B cell (primary cell): ENCODE measurements at regions not wholly inside any gene's neighbourhood (a gene's known extent, or its start where the extent isn't known, plus 50 kb on each side); places are given as distances from the start of the nearest gene placed in this dataset.

Experiments used
- ATAC-seq: fragments of 200-7000 bp; cut with Tn5 transposase; one replicate; pipeline ENCODE4 v1.10.0; 2021; ENCODE audit warnings: low read depth, mild to moderate bottlenecking, moderate number of reproducible peaks, moderate library complexity
- CTCF ChIA-PET: fragments of 350-600 bp; sonication (Branson Sonifier 250); formaldehyde crosslinking; loops from one replicate; lab custom pipeline; 2021; ENCODE audit warnings: antibody characterized with exemption, inconsistent platforms; lab: Charles Lee
- POLR2A ChIA-PET: fragments of 350-600 bp; sonication (Branson Sonifier 250); formaldehyde crosslinking; loops from one replicate; lab custom pipeline; 2021; ENCODE audit warnings: antibody characterized with exemption; lab: Charles Lee
- DNase-seq: peaks from one replicate; pipeline ENCODE4 v3.0.0; 2013
- H2AFZ ChIP-seq: 2 replicates; pipeline ENCODE4 v1.6.1; 2012; ENCODE audit warnings: mild to moderate bottlenecking, low read depth, low read length; ENCODE audit not compliant: insufficient read depth, poor library complexity, severe bottlenecking
- H3K27ac ChIP-seq, 2 donors: 1 replicate in 1 of 2; 2 replicates in 1 of 2; pipeline ENCODE4 v1.5.1; 2012 to 2013; ENCODE audit warnings: low read length in 2 of 2, mild to moderate bottlenecking in 2 of 2, moderate library complexity in 1 of 2
- H3K27me3 ChIP-seq, 4 experiments: fragments of 200-600 bp in 1 of 4; sonication (generic) in 1 of 4; replicated peaks in 1 of 4; 1 replicate in 2 of 4; 2 replicates in 2 of 4; pipeline versions ENCODE4 v1.6.1 to v1.7.0; 2013 to 2016; ENCODE audit warnings: low read length in 3 of 4, mild to moderate bottlenecking in 2 of 4, mixed read lengths in 1 of 4, moderate library complexity in 1 of 4; ENCODE audit not compliant: insufficient read depth in 4 of 4, control insufficient read depth in 3 of 4; ENCODE audit errors: control extremely low read depth in 1 of 4
- H3K36me3 ChIP-seq, 2 experiments: replicated peaks in 1 of 2; 1 replicate in 1 of 2; 2 replicates in 1 of 2; pipeline versions ENCODE4 v1.6.1 to v1.7.1; 2013; ENCODE audit warnings: low read length in 1 of 2; ENCODE audit not compliant: insufficient read depth in 2 of 2, control insufficient read depth in 1 of 2; ENCODE audit errors: control extremely low read depth in 1 of 2, extremely low read depth in 1 of 2
- H3K4me1 ChIP-seq, 2 donors: fragments of 200-600 bp in 1 of 2; sonication (generic) in 1 of 2; 1 replicate in 1 of 2; 2 replicates in 1 of 2; pipeline versions ENCODE4 v1.5.1 to v1.6.1; 2013 to 2017; ENCODE audit warnings: low read length in 2 of 2; ENCODE audit not compliant: control insufficient read depth in 2 of 2, insufficient read depth in 2 of 2
- H3K4me2 ChIP-seq: replicated peaks from 2 replicates; pipeline ENCODE3; 2012; ENCODE audit warnings: mild to moderate bottlenecking, low read depth, low read length; ENCODE audit not compliant: poor library complexity, severe bottlenecking
- H3K4me3 ChIP-seq, 5 experiments: fragments of 200-600 bp in 1 of 5; sonication (generic) in 1 of 5; 1 replicate in 3 of 5; 2 replicates in 2 of 5; pipeline versions ENCODE4 v1.5.1 to v1.7.0; 2011 to 2016; ENCODE audit warnings: low read length in 4 of 5, mild to moderate bottlenecking in 4 of 5, low read depth in 2 of 5, control low read depth in 1 of 5, moderate library complexity in 1 of 5; ENCODE audit not compliant: insufficient read depth in 1 of 5; ENCODE audit errors: control extremely low read depth in 1 of 5, extremely low read depth in 1 of 5
- H3K79me2 ChIP-seq: fragments of 200-600 bp; sonication (generic); one replicate; pipeline ENCODE4 v1.6.0; 2016; ENCODE audit warnings: low read length; ENCODE audit not compliant: control insufficient read depth, insufficient read depth
- H3K9ac ChIP-seq: fragments of 200-600 bp; sonication (generic); 2 replicates; pipeline ENCODE4 v1.6.1; 2017; ENCODE audit warnings: mild to moderate bottlenecking, low read length, moderate library complexity
- H3K9me3 ChIP-seq, 3 donors: one replicate each; pipeline versions ENCODE4 v1.6.1 to v1.7.1; 2013; ENCODE audit warnings: low read length in 2 of 3; ENCODE audit not compliant: control insufficient read depth in 2 of 3, insufficient read depth in 1 of 3; ENCODE audit errors: control extremely low read depth in 1 of 3
- H4K20me1 ChIP-seq: 2 replicates; pipeline ENCODE4 v1.6.0; 2012; ENCODE audit warnings: mild to moderate bottlenecking, low read length; ENCODE audit not compliant: insufficient read depth, control insufficient read depth, poor library complexity, severe bottlenecking
- H3K27ac Mint-ChIP-seq: one replicate; pipeline ENCODE4 v1.8.0; 2021; ENCODE audit warnings: mixed read lengths
- H3K27me3 Mint-ChIP-seq: one replicate; pipeline ENCODE4 v1.8.0; 2021; ENCODE audit warnings: mixed read lengths
- H3K4me1 Mint-ChIP-seq: one replicate; pipeline ENCODE4 v1.8.0; 2021; ENCODE audit warnings: mixed read lengths
- H3K4me3 Mint-ChIP-seq: one replicate; pipeline ENCODE4 v1.8.0; 2021; ENCODE audit warnings: mixed read lengths
- H3K9me3 Mint-ChIP-seq: one replicate; pipeline ENCODE4 v1.8.0; 2022; ENCODE audit warnings: mixed read lengths; ENCODE audit not compliant: insufficient read depth
- EZH2 ChIP-seq: IDR thresholded peaks from 2 replicates; pipeline ENCODE4 v1.6.1; 2012; ENCODE audit warnings: borderline replicate concordance, low read depth, mild to moderate bottlenecking, moderate library complexity, low read length; ENCODE audit not compliant: insufficient read depth, poor library complexity, severe bottlenecking
- WGBS: methylation state at CpG from one replicate; pipeline ENCODE4 v1.1.5; 2013; ENCODE audit warnings: missing lambda C conversion rate; ENCODE audit not compliant: insufficient coverage; 5-methylcytosine and 5-hydroxymethylcytosine counted together
- intact Hi-C: fragments of 100-400 bp; cut with micrococcal nuclease; formaldehyde crosslinking; loops from one replicate; pipeline ENCODE4 v1.10.0; 2022
- TF ChIP-seq, protein P1 (sequence below): fragments of 200-600 bp; IDR thresholded peaks from one replicate; pipeline ENCODE4 v1.8.0; 2022; ENCODE audit warnings: antibody characterized with exemption, mild to moderate bottlenecking

DNA sequence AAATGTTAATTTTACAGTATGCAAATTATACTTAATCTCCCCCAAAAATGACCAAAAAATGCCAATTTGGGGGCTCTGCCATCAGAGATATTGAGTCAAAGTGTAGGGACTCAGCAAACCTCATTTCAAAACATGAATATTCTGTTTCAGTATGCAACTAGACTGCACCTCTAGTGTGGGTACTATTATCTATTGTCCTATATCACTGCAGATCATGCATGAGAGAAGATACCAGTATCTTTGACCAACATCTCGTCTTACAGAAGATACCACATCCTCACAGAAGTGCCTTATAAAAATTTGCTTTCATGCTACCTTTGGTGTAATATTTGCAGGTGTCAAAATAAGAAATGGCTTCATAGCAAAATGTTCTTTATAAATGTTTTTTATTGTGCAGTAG is 623.8 kb downstream of the TENT5A start:
- POLR2A ChIA-PET, result no interaction called here
- Histone ChIP-seq H3K27me3 (no peaks in the 10 kb centered on the region), H3K79me2 (no peaks in the 10 kb centered on the region), H4K20me1 (no peaks in the 10 kb centered on the region), H3K9ac (no peak overlapping the region), H2AFZ (no peak overlapping the region), H3K27ac (no peak overlapping the region), H3K4me1 (no peaks in the 10 kb centered on the region), H3K4me2 (no peak overlapping the region), H3K36me3 (no peaks in the 10 kb centered on the region), H3K4me3 (no peak overlapping the region), H3K9me3 (no peaks in the 10 kb centered on the region)
- DNase-seq (no peak), ATAC-seq (no peak)
- WGBS, result no CpG with 5 or more reads among the region's 1 CpG
- CTCF ChIA-PET, result no interaction called here
- H3K27me3 Mint-ChIP-seq, result no peaks in the 10 kb centered on the region
- H3K9me3 Mint-ChIP-seq, result no peaks in the 10 kb centered on the region
- intact Hi-C loops, result no loop called here
- no peaks in the 10 kb centered on the region for H3K4me1 Mint-ChIP-seq
- TF ChIP-seq, protein P1, sequence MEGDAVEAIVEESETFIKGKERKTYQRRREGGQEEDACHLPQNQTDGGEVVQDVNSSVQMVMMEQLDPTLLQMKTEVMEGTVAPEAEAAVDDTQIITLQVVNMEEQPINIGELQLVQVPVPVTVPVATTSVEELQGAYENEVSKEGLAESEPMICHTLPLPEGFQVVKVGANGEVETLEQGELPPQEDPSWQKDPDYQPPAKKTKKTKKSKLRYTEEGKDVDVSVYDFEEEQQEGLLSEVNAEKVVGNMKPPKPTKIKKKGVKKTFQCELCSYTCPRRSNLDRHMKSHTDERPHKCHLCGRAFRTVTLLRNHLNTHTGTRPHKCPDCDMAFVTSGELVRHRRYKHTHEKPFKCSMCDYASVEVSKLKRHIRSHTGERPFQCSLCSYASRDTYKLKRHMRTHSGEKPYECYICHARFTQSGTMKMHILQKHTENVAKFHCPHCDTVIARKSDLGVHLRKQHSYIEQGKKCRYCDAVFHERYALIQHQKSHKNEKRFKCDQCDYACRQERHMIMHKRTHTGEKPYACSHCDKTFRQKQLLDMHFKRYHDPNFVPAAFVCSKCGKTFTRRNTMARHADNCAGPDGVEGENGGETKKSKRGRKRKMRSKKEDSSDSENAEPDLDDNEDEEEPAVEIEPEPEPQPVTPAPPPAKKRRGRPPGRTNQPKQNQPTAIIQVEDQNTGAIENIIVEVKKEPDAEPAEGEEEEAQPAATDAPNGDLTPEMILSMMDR, result no peak
- TF ChIP-seq EZH2, result no peak
- H3K27ac Mint-ChIP-seq, result no peak overlapping the region
- no peak overlapping the region for H3K4me3 Mint-ChIP-seq

- Histone ChIP-seq H3K4me3 (no peak overlapping the region), H3K36me3 (no peaks in the 10 kb centered on the region), H3K4me2 (no peak overlapping the region), H3K27me3 (no peaks in the 10 kb centered on the region), H3K9ac (no peak overlapping the region), H3K9me3 (no peaks in the 10 kb centered on the region), H2AFZ (no peak overlapping the region), H4K20me1 (no peaks in the 10 kb centered on the region), H3K79me2 (no peaks in the 10 kb centered on the region), H3K4me1 (no peaks in the 10 kb centered on the region), H3K27ac (no peak overlapping the region)
- Mint-ChIP-seq H3K4me3 (no peak overlapping the region), H3K27me3 (no peaks in the 10 kb centered on the region), H3K9me3 (no peaks in the 10 kb centered on the region), H3K27ac (no peak overlapping the region), H3K4me1 (no peaks in the 10 kb centered on the region)
- no CpG with 5 or more reads among the region's 2 CpGs for WGBS
- no peak for DNase-seq
- no peak for TF ChIP-seq EZH2
- TF ChIP-seq, protein P1, result no peak
- ChIA-PET CTCF (no interaction called here), POLR2A (no interaction called here)
- intact Hi-C loops, result no loop called here
- ATAC-seq, result no peak
Observed at GRCh38 chr6:81126150-81126549, 626.3 kb downstream of the TENT5A start.
